ENCODE measurements at regions not wholly inside any gene's neighbourhood (a gene's known extent, or its start where the extent isn't known, plus 50 kb on each side); places are given as distances from the start of the nearest gene placed in this dataset.
"Not testable (repeated sequence)": the region's sequence is repeated elsewhere in the genome, so short reads cannot be mapped to it uniquely, and the experiment has no call there.

DNA sequence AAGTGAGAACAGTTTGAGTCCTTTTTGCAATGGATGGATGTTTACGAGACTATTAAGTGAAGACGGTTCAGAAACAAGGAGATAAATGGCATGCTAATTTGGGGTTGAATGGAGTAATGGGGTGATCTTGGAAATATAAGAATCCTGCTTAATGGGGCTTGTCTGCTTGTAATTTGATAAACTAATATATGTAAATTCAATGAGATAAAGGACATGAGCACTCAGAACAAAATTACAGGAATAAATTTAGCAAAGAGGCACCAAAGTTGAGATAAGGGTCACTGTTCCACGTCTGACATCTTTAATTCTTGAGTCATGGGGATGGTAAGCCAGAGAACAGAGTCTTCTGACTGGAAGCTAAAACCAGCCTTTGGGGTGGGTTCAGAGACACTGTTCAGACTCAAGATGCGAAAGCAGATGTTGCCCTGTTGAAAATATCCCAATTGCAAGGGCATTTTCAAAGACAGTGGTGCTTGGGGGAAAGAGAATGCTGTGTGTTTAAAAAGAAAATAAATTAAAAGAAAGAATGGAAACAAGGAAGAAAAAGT is 67.8 kb upstream of the CHRNB4 start:
- H3K27ac ChIP-seq (ENCODE audit: low read depth, low read length), result no peak overlapping the region
- H3K27me3 ChIP-seq (ENCODE audit: control insufficient read depth in 5 of 5, insufficient read depth in 4 of 5, low read length in 5 of 5), result peaks cover 0 to 6% (median 4%) of the 10 kb centered on the region in 5 donors
- H3K9me3 ChIP-seq (ENCODE audit: control insufficient read depth in 5 of 5, low read length in 5 of 5), result no peaks in the 10 kb centered on the region
- no peak overlapping the region for H3K4me3 ChIP-seq (ENCODE audit: low read depth in 1 of 5, low read length in 5 of 5)
- H3K9ac ChIP-seq (ENCODE audit: low read length in 5 of 5), result no peak overlapping the region
- no peaks in the 10 kb centered on the region for H3K36me3 ChIP-seq (ENCODE audit: control insufficient read depth in 5 of 5, insufficient read depth in 5 of 5, low read length in 5 of 5)
- peaks cover 0 to 4% (median 3%) of the 10 kb centered on the region in 5 donors for H3K4me1 ChIP-seq (ENCODE audit: control insufficient read depth in 5 of 5, insufficient read depth in 5 of 5, low read length in 5 of 5)

DNA sequence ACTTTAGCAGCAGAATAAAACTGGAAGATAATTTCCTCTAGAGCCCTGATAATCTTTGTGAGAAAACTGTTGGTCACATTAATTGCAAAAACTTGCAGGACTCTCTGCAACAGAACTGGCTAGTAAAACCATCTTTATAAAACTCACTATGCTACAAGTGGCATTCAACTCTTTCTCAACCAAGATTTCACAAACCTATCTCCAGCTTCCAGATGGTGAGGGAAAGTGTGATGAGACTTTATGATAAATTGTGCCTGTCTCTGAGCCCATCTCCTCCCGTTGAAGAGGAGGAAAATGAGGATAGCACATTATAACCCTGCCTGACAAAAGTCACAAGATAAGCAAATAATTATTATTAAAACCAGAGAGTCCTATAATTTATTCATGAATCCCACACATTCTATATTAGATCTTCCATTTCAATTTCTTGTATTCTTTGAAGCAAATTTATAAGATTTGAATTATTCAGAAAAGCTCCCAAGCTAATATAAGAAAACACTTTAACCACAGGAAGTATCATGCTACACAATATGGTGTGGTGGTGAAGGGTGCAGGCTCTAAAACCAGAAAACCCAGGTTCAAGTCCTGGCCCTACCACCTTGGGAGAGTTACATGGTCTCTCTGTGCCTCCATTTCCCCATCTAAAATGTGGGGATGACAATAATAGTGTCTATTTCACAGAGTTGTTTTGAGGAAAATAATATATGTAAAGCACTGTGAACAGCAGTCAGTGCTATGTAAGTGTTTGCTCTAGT is 65.6 kb upstream of the CHRNB4 start:
- H3K27me3 ChIP-seq (ENCODE audit: control insufficient read depth in 5 of 5, insufficient read depth in 4 of 5, low read length in 5 of 5); H3K27ac ChIP-seq (ENCODE audit: low read depth, low read length); H3K36me3 ChIP-seq (ENCODE audit: control insufficient read depth in 5 of 5, insufficient read depth in 5 of 5, low read length in 5 of 5); H3K4me1 ChIP-seq (ENCODE audit: control insufficient read depth in 5 of 5, insufficient read depth in 5 of 5, low read length in 5 of 5); H3K9ac ChIP-seq (ENCODE audit: low read length in 5 of 5); H3K9me3 ChIP-seq (ENCODE audit: control insufficient read depth in 5 of 5, low read length in 5 of 5); H3K4me3 ChIP-seq (ENCODE audit: low read depth in 1 of 5, low read length in 5 of 5): not testable (repeated sequence)

DNA sequence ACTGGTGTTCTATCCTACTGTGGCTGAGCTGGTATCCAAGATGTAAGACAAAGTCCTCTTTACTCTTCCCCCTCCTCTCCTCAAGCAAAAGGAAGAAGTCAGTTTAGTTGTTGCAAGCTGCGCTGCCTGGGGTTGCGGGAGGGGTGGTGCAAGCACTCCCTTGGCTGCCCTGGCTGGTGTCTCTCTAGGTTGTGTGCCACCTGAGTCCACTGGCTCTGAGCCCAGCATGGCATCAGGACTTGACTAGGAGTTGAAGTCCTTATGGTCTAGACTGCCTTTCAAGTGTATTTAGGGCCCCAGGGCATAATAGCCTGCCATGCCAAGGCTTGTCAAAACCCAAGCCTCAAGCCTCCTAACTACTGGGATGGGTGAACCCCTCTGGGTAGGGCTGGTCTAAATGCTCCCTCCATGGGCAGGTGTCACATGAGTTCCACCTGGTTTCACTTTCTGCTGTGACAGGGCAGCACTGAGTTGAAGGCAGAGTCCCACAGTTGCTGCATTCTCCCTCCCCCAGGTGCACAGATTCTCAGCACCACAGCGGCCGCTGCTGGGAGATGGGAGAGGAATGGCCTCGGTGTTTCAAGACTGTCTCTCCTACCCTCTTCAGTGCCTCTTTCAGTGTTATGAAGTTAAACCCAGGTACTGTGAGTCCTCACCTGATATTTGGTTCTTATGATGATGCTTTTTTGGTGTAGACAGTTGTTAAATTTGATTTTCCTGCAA is 62.5 kb upstream of the CHRNB4 start:
- not testable (repeated sequence) for H3K4me1 ChIP-seq (ENCODE audit: control insufficient read depth in 5 of 5, insufficient read depth in 5 of 5, low read length in 5 of 5); H3K9ac ChIP-seq (ENCODE audit: low read length in 5 of 5); H3K9me3 ChIP-seq (ENCODE audit: control insufficient read depth in 5 of 5, low read length in 5 of 5); H3K4me3 ChIP-seq (ENCODE audit: low read depth in 1 of 5, low read length in 5 of 5); H3K27ac ChIP-seq (ENCODE audit: low read depth, low read length); H3K27me3 ChIP-seq (ENCODE audit: control insufficient read depth in 5 of 5, insufficient read depth in 4 of 5, low read length in 5 of 5); H3K36me3 ChIP-seq (ENCODE audit: control insufficient read depth in 5 of 5, insufficient read depth in 5 of 5, low read length in 5 of 5)

DNA sequence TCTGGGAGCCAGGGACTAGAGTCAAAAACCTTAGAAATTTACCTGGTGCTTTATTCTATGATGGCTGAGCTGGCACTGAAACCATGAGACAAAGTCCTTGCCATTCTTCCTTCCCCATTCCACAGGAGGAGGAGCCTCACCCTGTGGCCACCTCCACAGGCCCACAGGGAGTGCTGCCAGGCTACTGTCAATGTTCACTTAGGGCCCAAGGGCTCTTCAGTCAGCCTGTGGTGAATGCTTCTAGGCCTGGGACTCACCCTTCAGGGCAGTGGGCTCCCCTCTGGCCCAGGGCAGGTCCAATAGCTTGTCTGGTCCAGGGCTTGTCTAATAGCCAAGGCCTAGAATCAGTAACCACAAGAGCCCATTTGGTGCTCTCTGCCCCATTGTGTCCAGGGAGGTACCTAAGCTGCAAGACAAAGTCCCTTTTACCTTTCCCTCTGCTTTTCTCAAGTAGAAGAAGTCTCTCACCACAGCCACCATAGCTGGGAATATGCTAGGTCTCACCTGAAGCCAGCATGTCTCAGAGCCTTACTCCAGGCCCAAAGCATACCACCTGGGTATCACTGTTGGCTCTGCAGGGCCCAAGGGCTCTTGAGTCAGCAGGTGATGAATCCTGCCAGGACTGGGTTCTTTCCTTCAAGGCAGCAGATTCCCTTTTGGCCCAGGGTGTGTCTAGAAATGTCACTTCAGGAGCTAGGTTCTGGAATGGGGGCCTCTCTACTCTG is 61.8 kb upstream of the CHRNB4 start:
- Histone ChIP-seq H3K9me3 (ENCODE audit: control insufficient read depth in 5 of 5, low read length in 5 of 5) (no peaks in the 10 kb centered on the region), H3K27ac (ENCODE audit: low read depth, low read length) (no peak overlapping the region), H3K4me3 (ENCODE audit: low read depth in 1 of 5, low read length in 5 of 5) (no peak overlapping the region), H3K27me3 (ENCODE audit: control insufficient read depth in 5 of 5, insufficient read depth in 4 of 5, low read length in 5 of 5) (peaks cover 0 to 5% (median 0%) of the 10 kb centered on the region in 5 donors), H3K36me3 (ENCODE audit: control insufficient read depth in 5 of 5, insufficient read depth in 5 of 5, low read length in 5 of 5) (no peaks in the 10 kb centered on the region), H3K4me1 (ENCODE audit: control insufficient read depth in 5 of 5, insufficient read depth in 5 of 5, low read length in 5 of 5) (no peaks in the 10 kb centered on the region), H3K9ac (ENCODE audit: low read length in 5 of 5) (no peak overlapping the region)

DNA sequence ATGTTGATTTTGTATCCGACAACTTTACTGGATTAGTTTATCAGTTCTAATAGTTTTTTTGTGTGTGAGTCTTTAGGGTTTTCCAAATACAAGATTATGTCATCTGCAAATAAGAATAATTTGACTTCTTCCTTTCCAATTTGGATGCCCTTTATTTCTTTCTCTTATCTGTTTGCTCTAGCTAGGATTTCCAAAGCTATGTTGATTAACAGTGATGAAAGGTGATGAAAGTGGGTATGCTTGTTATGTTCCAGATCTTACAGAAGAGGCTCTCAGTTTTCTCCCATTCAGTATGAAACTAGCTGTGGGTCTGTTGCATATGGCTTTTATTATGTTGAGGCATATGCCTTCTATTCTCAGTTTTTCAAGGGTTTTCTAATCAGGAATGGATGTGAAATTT is 56.4 kb upstream of the CHRNB4 start:
- Histone ChIP-seq H3K4me3 (ENCODE audit: low read depth in 1 of 5, low read length in 5 of 5) (no peak overlapping the region), H3K9me3 (ENCODE audit: control insufficient read depth in 5 of 5, low read length in 5 of 5) (no peaks in the 10 kb centered on the region), H3K27me3 (ENCODE audit: control insufficient read depth in 5 of 5, insufficient read depth in 4 of 5, low read length in 5 of 5) (no peaks in the 10 kb centered on the region), H3K36me3 (ENCODE audit: control insufficient read depth in 5 of 5, insufficient read depth in 5 of 5, low read length in 5 of 5) (no peaks in the 10 kb centered on the region), H3K9ac (ENCODE audit: low read length in 5 of 5) (no peak overlapping the region), H3K4me1 (ENCODE audit: control insufficient read depth in 5 of 5, insufficient read depth in 5 of 5, low read length in 5 of 5) (no peaks in the 10 kb centered on the region), H3K27ac (ENCODE audit: low read depth, low read length) (no peak overlapping the region)

DNA sequence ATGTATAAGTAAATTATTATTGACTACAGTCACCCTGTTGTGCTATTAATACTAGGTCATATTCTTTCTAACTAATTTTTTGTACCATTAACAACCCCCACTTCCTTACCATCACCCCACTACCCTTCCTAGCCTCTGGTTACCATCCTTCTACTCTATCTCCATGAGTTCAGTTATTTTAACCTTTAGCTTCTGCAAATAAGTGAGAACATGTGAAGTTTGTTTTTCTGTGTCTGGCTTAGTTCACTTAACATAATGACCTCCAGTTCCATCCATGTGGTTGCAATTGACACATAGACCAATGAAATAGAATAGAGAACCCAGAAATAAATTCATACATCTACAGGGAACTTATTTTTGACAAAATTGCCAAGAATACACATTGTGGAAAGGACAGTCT is 55.4 kb upstream of the CHRNB4 start:
- H3K36me3 ChIP-seq (ENCODE audit: control insufficient read depth in 5 of 5, insufficient read depth in 5 of 5, low read length in 5 of 5), result no peaks in the 10 kb centered on the region
- H3K27me3 ChIP-seq (ENCODE audit: control insufficient read depth in 5 of 5, insufficient read depth in 4 of 5, low read length in 5 of 5), result no peaks in the 10 kb centered on the region
- no peaks in the 10 kb centered on the region for H3K9me3 ChIP-seq (ENCODE audit: control insufficient read depth in 5 of 5, low read length in 5 of 5)
- peaks cover 0 to 7% (median 2%) of the 10 kb centered on the region in 5 donors for H3K4me1 ChIP-seq (ENCODE audit: control insufficient read depth in 5 of 5, insufficient read depth in 5 of 5, low read length in 5 of 5)
- no peak overlapping the region for H3K27ac ChIP-seq (ENCODE audit: low read depth, low read length)
- no peak overlapping the region for H3K4me3 ChIP-seq (ENCODE audit: low read depth in 1 of 5, low read length in 5 of 5)
- no peak overlapping the region for H3K9ac ChIP-seq (ENCODE audit: low read length in 5 of 5)

DNA sequence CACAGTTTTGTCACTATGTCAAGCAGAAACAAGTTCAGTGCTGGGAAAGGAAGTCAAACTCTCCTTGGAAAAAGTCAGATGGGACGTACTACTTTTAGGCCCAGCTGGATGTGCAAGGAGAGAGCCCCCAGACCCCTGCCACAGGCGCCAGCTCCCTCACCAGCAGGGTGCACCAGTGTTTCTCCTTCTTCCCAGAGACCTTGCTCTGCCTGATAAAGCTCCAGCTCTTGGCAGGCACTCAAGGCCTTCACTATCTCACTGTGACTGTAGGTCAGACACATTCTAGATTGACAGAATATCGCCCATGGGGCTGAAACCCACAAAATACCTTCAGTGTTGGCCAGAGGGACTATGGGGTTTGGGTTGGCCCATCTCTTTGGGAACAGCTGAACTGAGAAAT is 54.8 kb upstream of the CHRNB4 start:
- H3K4me1 ChIP-seq (ENCODE audit: control insufficient read depth in 5 of 5, insufficient read depth in 5 of 5, low read length in 5 of 5), result peaks cover 0 to 12% (median 5%) of the 10 kb centered on the region in 5 donors
- H3K27ac ChIP-seq (ENCODE audit: low read depth, low read length), result no peak overlapping the region
- no peaks in the 10 kb centered on the region for H3K9me3 ChIP-seq (ENCODE audit: control insufficient read depth in 5 of 5, low read length in 5 of 5)
- H3K4me3 ChIP-seq (ENCODE audit: low read depth in 1 of 5, low read length in 5 of 5), result no peak overlapping the region
- no peaks in the 10 kb centered on the region for H3K36me3 ChIP-seq (ENCODE audit: control insufficient read depth in 5 of 5, insufficient read depth in 5 of 5, low read length in 5 of 5)
- H3K27me3 ChIP-seq (ENCODE audit: control insufficient read depth in 5 of 5, insufficient read depth in 4 of 5, low read length in 5 of 5), result peaks cover 0 to 4% (median 0%) of the 10 kb centered on the region in 5 donors
- H3K9ac ChIP-seq (ENCODE audit: low read length in 5 of 5), result no peak overlapping the region

DNA sequence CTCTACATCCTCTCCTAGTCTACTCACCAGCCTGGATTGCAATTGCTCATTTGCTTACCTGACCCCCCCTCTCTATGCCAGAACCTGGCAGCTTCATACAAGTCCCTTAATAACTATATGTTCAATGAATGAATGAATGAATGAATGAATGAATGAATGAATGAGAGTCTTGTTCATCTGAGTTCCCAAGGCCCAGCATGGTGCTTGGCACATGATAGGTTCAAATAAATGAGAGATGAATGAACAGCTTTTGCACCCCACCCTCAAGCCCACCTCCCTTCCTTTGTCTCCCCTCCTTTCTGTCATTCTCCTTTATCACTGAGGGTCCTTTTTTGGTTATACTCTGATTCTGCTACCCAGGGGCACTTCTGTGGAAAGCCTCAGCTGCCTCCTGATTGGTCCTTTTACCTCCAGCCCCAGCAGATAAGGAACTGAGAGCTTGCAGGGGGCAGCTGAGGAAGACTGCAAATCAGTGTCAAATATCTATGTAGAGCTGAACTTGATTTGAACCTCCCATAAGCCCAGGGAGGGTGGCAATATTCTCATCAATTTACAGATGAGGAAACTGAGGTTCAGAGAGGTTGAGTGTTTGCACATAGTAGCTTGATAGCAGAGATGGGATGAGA is 54.1 kb upstream of the CHRNB4 start:
- Histone ChIP-seq H3K9ac (ENCODE audit: low read length in 5 of 5) (no peak overlapping the region), H3K27me3 (ENCODE audit: control insufficient read depth in 5 of 5, insufficient read depth in 4 of 5, low read length in 5 of 5) (peaks cover 0 to 4% (median 0%) of the 10 kb centered on the region in 5 donors), H3K9me3 (ENCODE audit: control insufficient read depth in 5 of 5, low read length in 5 of 5) (no peaks in the 10 kb centered on the region), H3K4me1 (ENCODE audit: control insufficient read depth in 5 of 5, insufficient read depth in 5 of 5, low read length in 5 of 5) (peaks cover 0 to 14% (median 5%) of the 10 kb centered on the region in 5 donors), H3K36me3 (ENCODE audit: control insufficient read depth in 5 of 5, insufficient read depth in 5 of 5, low read length in 5 of 5) (no peaks in the 10 kb centered on the region), H3K4me3 (ENCODE audit: low read depth in 1 of 5, low read length in 5 of 5) (no peak overlapping the region), H3K27ac (ENCODE audit: low read depth, low read length) (no peak overlapping the region)

DNA sequence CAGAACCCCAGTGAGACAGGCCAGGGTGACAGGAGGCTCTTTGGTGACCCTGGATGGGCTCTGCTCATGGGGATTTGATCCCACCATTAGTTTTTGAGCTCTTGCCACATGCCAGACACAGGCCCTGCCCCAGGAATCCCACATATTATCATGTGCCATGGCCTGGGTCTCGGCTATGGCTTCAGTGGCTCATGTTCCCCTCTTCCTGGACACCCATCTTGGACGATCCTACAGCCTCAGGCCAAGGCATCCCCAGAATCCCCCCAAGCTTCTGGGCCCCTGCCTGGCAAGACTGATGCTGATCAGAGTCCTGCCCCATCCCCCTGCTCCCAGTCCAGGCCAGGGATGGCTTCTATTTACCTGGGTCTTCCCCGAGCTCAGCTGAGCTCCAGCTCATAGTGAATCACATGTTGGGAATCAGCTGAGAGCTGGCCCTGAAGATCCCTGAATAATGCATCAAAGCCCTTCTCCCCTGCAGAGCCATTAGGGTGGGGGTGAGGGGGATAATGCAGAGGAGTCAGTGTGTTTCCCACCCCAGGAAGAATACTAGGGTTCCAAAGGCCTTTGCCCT is 50.9 kb upstream of the CHRNB4 start:
- Histone ChIP-seq H3K36me3 (ENCODE audit: control insufficient read depth in 5 of 5, insufficient read depth in 5 of 5, low read length in 5 of 5) (no peaks in the 10 kb centered on the region), H3K27me3 (ENCODE audit: control insufficient read depth in 5 of 5, insufficient read depth in 4 of 5, low read length in 5 of 5) (peaks cover 0 to 4% (median 0%) of the 10 kb centered on the region in 5 donors), H3K27ac (ENCODE audit: low read depth, low read length) (no peak overlapping the region), H3K9ac (ENCODE audit: low read length in 5 of 5) (no peak overlapping the region), H3K4me1 (ENCODE audit: control insufficient read depth in 5 of 5, insufficient read depth in 5 of 5, low read length in 5 of 5) (peaks cover 0 to 14% (median 5%) of the 10 kb centered on the region in 5 donors), H3K9me3 (ENCODE audit: control insufficient read depth in 5 of 5, low read length in 5 of 5) (no peaks in the 10 kb centered on the region), H3K4me3 (ENCODE audit: low read depth in 1 of 5, low read length in 5 of 5) (no peak overlapping the region)
